Prostate gland (tissue), 2 donors: ENCODE measurements at regions not wholly inside any gene's neighbourhood (a gene's known extent, or its start where the extent isn't known, plus 50 kb on each side); places are given as distances from the start of the nearest gene placed in this dataset.

Experiments
- DNase-seq: peaks from one replicate; pipeline ENCODE4 v3.0.0-alpha.2; 2019; ENCODE audit warnings: low spot score
- H3K27ac ChIP-seq, 2 donors: fragments of 200-600 bp; sonication (generic); 2 replicates each; pipeline ENCODE4 v1.5.1; 2017 to 2019
- H3K27me3 ChIP-seq: fragments of 200-600 bp; sonication (generic); replicated peaks from 2 replicates; pipeline ENCODE4 v1.5.1; 2019; ENCODE audit not compliant: insufficient read depth
- H3K36me3 ChIP-seq, 2 donors: fragments of 200-600 bp; sonication (generic); 1 replicate in 1 of 2; 2 replicates in 1 of 2; pipeline versions ENCODE4 v1.5.1 to v1.8.1; 2017 to 2019
- H3K4me1 ChIP-seq: fragments of 200-600 bp; sonication (generic); replicated peaks from 2 replicates; pipeline ENCODE4 v1.5.1; 2019
- H3K4me3 ChIP-seq, 2 donors: fragments of 200-600 bp; sonication (generic); 2 replicates each; pipeline ENCODE4 v1.5.1; 2017 to 2019
- H3K9me3 ChIP-seq: fragments of 200-600 bp; sonication (generic); 2 replicates; pipeline ENCODE4 v1.5.1; 2017
- POLR2A ChIP-seq: fragments of 450-650 bp; IDR thresholded peaks from one replicate; pipeline ENCODE4 v1.6.1; 2016; ENCODE audit warnings: antibody characterized with exemption, mild to moderate bottlenecking
- POLR2AphosphoS5 ChIP-seq: sonication (generic); formaldehyde crosslinking; IDR thresholded peaks from one replicate; pipeline ENCODE4 v1.6.1; 2017; ENCODE audit warnings: antibody characterized with exemption
- WGBS: methylation state at CpG from one replicate; pipeline ENCODE4 v1.1.5; 2018; 5-methylcytosine and 5-hydroxymethylcytosine counted together
- intact Hi-C: fragments of 100-400 bp; cut with DNase I; formaldehyde crosslinking; loops from one replicate; pipeline ENCODE4 v1.14.2; 2022
- TF ChIP-seq, protein P1 (sequence below), 4 experiments: fragments of 200-600 bp in 2 of 4; fragments of 450-650 bp in 2 of 4; sonication (generic) in 2 of 4; IDR thresholded peaks; 1 replicate in 3 of 4; 2 replicates in 1 of 4; pipeline ENCODE4 v1.5.1; 2016 to 2019; ENCODE audit warnings: antibody characterized with exemption in 4 of 4, mild to moderate bottlenecking in 2 of 4, moderate library complexity in 2 of 4

DNA sequence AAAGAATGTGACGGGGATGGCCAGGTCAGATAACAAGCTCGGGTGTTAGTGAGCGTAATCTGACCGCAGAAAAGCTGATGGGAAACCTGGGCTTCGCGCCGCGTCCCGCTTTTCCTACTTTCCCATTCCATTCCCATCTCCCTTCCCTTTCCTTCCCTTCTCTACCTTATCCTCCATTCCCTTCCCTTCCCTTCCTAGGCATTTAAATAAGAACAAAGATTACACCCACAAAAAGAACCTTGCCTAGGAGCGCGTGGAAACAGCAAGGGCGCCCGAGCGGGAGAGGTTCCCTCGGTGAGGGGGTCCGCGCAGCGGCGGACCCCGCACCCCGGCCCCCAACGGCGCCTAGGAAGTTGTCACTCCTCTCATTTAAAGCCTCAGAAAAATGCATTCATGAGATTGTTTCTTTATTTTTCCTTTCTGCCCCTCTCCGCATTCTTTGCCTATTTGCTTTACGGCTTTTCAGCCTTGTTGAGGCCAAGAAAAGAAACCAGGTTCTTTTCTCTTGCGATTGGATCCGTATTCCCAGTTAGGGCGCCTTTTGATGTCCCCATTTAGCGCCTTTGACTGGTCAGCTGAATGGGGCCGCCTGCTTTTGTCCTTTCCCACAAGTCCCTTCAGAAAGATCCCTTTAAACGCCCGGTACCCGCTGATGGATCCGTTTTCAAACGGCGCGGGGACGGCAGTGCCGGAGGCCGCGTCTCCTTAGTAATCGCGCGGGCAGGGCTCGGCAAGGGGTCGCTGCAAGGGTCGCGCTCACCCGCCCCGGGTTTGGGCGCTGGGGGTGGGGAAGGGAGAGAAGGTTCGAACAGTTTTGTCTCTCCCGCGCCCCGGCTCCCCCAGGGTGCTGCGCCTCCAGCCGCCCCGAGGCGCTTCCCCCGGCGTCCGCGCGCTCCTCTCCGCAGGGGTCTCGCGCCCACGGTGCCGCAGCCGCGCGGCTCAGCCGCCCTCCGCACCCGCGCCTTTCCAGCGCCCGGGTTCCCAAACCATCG is 54.1 kb upstream of the TMEM33 start:
- intact Hi-C loops = loop anchor here (5.0 kb wide), 2 partner anchors 189 to 604 kb away; no protein-coding TSS in a partner anchor
- WGBS = 3% methylated on average over 55 of the region's 79 CpGs
- TF ChIP-seq POLR2A = no peak
- TF ChIP-seq POLR2AphosphoS5 = no peak
- TF ChIP-seq, protein P1, sequence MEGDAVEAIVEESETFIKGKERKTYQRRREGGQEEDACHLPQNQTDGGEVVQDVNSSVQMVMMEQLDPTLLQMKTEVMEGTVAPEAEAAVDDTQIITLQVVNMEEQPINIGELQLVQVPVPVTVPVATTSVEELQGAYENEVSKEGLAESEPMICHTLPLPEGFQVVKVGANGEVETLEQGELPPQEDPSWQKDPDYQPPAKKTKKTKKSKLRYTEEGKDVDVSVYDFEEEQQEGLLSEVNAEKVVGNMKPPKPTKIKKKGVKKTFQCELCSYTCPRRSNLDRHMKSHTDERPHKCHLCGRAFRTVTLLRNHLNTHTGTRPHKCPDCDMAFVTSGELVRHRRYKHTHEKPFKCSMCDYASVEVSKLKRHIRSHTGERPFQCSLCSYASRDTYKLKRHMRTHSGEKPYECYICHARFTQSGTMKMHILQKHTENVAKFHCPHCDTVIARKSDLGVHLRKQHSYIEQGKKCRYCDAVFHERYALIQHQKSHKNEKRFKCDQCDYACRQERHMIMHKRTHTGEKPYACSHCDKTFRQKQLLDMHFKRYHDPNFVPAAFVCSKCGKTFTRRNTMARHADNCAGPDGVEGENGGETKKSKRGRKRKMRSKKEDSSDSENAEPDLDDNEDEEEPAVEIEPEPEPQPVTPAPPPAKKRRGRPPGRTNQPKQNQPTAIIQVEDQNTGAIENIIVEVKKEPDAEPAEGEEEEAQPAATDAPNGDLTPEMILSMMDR (IDR thresholded peaks at IDR 0.05) = no peak
- peaks cover 33% of the 10 kb centered on the region for H3K27me3 ChIP-seq
- H3K4me1 ChIP-seq = peaks cover 14% of the 10 kb centered on the region
- no peak overlapping the region for H3K27ac ChIP-seq
- no peaks in the 10 kb centered on the region for H3K36me3 ChIP-seq
- no peaks in the 10 kb centered on the region for H3K9me3 ChIP-seq
- peak overlapping the region in 1 of 2 donors; percentile 15 for H3K4me3 ChIP-seq
- DNase-seq = no peak

DNA sequence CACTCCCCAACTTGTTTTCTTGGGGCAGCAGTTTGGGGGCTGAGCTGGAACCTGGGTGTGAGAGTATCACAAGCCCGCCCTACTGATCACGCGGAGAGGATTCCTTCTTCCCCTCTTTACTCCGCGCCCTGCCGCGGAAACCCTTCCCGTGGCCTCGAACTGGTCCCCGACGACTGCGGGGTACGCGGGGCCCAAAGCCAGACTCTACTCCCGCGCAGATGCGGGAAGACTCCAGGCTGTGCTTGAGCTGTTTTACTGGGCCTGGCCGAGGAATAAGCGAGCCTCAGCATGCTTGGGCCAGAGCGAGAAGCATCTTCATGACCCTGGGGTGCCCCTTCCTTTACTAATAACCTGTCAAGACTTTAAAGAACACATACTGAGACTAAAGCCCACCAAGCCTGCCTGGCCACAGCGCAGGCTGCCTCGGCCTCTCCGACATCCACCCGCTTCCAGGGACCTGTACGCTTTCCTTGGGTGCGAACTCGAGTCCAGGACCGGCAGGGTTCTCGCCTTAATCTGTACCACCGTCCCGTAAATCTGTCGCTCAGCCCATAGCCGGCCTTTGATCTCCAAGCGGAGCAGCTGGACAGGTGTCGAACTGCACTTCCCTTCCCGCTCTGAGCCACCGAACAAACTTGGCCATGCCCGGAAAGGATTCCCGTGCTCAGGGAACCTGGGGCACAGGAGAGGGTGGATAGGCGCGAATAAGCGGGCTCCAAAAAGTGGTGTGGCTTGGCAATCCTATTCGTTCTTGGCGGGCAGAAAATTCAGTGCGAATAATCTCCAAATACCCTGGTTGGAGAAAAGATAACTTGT is 55.0 kb upstream of the TMEM33 start:
- 5% methylated on average over 45 of the region's 45 CpGs for WGBS
- peaks cover 14% of the 10 kb centered on the region for H3K4me1 ChIP-seq
- no peaks in the 10 kb centered on the region for H3K36me3 ChIP-seq
- H3K27me3 ChIP-seq = peaks cover 33% of the 10 kb centered on the region
- no peak for DNase-seq
- H3K9me3 ChIP-seq = no peaks in the 10 kb centered on the region
- intact Hi-C loops = loop anchor here (5.0 kb wide), 2 partner anchors 188 to 603 kb away; no protein-coding TSS in a partner anchor
- no peak overlapping the region for H3K4me3 ChIP-seq
- H3K27ac ChIP-seq = no peak overlapping the region
- TF ChIP-seq POLR2A (no peak), POLR2AphosphoS5 (no peak)
- TF ChIP-seq, protein P1 (IDR thresholded peaks at IDR 0.05) = no peak

DNA sequence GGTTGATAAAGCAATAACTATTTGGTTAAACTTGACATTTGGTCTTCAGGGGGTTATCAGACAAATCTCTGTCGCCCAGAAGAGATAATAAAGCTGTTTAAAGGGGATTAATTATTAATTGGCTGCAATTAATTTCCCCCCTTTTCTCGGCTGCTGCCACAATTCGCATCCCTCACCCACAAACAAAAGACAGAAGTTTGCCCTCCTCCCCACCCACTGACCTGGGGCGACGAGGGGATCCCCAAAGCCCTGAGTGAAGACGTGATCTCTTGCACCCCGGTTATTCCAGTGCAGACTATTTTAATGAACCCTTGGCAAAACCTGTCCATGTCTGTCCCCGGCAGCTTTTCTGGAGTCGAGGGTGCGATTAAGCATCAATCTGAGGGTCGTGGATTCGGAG is 55.7 kb upstream of the TMEM33 start:
- intact Hi-C loops = no loop called here
- Histone ChIP-seq H3K27me3 (peaks cover 34% of the 10 kb centered on the region), H3K4me1 (peaks cover 14% of the 10 kb centered on the region), H3K36me3 (no peaks in the 10 kb centered on the region), H3K4me3 (no peak overlapping the region), H3K9me3 (no peaks in the 10 kb centered on the region), H3K27ac (no peak overlapping the region)
- WGBS = 9% methylated on average over 12 of the region's 12 CpGs
- DNase-seq = no peak
- TF ChIP-seq POLR2A = no peak
- TF ChIP-seq, protein P1 (IDR thresholded peaks at IDR 0.05) = no peak
- no peak for TF ChIP-seq POLR2AphosphoS5

DNA sequence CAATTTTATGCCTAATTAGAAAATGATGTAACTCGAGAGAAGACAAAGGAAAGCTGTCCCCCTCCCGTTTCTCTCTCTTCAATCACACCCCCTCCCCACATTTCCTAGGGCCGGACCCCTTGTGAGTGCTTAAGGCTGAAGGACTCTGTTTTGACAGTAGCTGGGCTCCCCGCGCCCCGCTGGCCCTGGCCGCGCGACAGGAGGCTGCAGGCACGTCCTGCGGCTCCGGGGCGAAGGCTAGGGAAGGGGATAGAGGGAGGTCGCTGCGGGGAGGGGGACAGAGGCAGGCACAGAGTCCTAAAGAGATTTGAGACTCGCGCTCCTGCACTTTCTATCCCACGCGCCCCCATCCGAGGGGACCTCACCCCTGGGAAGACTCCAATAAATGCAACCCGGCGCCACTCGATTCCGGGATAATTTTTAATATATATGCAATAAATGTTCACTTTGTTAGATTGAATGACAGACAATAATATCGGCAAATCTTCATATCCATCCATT is 56.2 kb upstream of the TMEM33 start:
- H3K27me3 ChIP-seq = peaks cover 36% of the 10 kb centered on the region
- TF ChIP-seq, protein P1 (IDR thresholded peaks at IDR 0.05) = no peak
- TF ChIP-seq POLR2AphosphoS5 = no peak
- TF ChIP-seq POLR2A = no peak
- H3K9me3 ChIP-seq = no peaks in the 10 kb centered on the region
- no peaks in the 10 kb centered on the region for H3K36me3 ChIP-seq
- 12% methylated on average over 23 of the region's 25 CpGs for WGBS
- H3K4me1 ChIP-seq = peaks cover 14% of the 10 kb centered on the region
- H3K4me3 ChIP-seq = no peak overlapping the region
- intact Hi-C loops = no loop called here
- H3K27ac ChIP-seq = no peak overlapping the region
- DNase-seq = no peak
